ENCODE measurements at regions not wholly inside any gene's neighbourhood (a gene's known extent, or its start where the extent isn't known, plus 50 kb on each side); places are given as distances from the start of the nearest gene placed in this dataset.
A peak's percentile ranks its signal among the peaks of the same experiment; 100 is the strongest.

DNA sequence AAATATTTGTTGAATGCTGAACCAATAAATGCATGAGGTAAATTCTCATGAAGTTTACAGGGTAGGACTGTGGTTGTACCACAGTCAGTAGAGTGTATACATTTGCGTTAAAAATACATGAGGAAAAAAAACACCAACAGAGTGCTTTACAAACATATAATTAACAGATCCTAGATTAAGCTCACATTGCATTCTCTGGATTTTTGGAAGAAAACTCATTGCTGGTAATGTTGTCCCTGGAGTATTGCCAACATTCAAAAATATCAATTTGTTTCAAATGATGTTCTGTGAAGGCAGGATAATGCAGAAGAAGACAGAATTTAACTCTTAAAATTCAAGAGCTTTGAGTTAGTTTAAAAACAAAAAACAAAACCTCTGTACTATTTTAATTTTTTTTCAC is 95.5 kb downstream of the MBL2 start:
- TF ChIP-seq ISL1 (CRISPR knock-in tag; IDR thresholded peaks at IDR 0.05): peak; percentile 90
- TF ChIP-seq, protein P1, sequence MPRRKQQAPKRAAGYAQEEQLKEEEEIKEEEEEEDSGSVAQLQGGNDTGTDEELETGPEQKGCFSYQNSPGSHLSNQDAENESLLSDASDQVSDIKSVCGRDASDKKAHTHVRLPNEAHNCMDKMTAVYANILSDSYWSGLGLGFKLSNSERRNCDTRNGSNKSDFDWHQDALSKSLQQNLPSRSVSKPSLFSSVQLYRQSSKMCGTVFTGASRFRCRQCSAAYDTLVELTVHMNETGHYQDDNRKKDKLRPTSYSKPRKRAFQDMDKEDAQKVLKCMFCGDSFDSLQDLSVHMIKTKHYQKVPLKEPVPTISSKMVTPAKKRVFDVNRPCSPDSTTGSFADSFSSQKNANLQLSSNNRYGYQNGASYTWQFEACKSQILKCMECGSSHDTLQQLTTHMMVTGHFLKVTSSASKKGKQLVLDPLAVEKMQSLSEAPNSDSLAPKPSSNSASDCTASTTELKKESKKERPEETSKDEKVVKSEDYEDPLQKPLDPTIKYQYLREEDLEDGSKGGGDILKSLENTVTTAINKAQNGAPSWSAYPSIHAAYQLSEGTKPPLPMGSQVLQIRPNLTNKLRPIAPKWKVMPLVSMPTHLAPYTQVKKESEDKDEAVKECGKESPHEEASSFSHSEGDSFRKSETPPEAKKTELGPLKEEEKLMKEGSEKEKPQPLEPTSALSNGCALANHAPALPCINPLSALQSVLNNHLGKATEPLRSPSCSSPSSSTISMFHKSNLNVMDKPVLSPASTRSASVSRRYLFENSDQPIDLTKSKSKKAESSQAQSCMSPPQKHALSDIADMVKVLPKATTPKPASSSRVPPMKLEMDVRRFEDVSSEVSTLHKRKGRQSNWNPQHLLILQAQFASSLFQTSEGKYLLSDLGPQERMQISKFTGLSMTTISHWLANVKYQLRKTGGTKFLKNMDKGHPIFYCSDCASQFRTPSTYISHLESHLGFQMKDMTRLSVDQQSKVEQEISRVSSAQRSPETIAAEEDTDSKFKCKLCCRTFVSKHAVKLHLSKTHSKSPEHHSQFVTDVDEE (CRISPR knock-in tag; IDR thresholded peaks at IDR 0.05): no peak
- no peak for ATAC-seq

DNA sequence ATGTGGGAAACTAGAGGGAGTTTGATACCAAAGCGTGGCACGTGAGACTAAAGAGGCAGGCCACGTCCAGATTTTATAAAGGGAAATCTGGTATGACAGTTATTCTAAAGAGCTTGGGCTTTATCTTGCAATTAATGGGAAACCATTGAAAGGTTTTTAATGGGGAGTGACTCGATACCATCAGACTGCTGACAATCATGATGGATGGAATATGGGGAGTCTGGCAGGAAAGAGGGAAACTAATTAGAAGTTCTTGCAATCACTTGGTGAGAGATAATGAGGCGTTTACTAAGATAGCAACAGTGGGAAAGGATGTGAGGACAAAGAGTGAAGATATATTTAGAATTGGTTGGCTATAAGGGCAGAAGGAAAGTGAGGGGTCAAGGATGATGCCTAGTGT is 94.0 kb downstream of the MBL2 start:
- ATAC-seq: no peak; the same call in 2 of the 3 replicates
- TF ChIP-seq ISL1 (CRISPR knock-in tag; IDR thresholded peaks at IDR 0.05) (peak; percentile 23; the same call in 1 of the 2 replicates), TOX (CRISPR knock-in tag; IDR thresholded peaks at IDR 0.05; ENCODE audit: borderline replicate concordance) (no peak)

DNA sequence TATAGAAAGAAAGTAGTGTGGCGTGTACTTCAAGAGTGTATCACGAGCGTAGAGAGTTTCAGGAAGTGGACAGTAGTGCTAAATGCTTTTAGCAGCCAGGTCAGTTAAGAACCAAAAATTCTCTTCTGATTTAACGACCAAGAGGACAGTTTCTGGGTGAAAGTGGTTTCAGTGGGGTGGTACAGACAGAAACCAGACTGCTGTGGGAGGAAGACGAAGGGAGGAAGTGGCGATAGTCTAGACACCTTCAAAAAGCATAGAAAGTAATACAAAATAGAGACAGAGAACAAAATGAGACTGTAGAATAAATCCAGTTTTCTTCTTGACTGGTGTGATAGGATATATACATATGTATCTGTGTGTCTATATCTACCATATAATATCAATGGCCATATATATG is 93.5 kb downstream of the MBL2 start:
- TF ChIP-seq ZNF565 (CRISPR knock-in tag; conservative IDR thresholded peaks at IDR 0.05; ENCODE audit: low read depth) (no peak), SNAI2 (CRISPR knock-in tag; IDR thresholded peaks at IDR 0.05) (no peak), TCF4 (CRISPR knock-in tag; IDR thresholded peaks at IDR 0.05; ENCODE audit: borderline replicate concordance) (no peak), RARB (CRISPR knock-in tag; IDR thresholded peaks at IDR 0.05) (no peak), ARNTL (CRISPR knock-in tag; IDR thresholded peaks at IDR 0.05; ENCODE audit: borderline replicate concordance, low read depth) (no peak), ISL1 (CRISPR knock-in tag; IDR thresholded peaks at IDR 0.05) (no peak), TOX (CRISPR knock-in tag; IDR thresholded peaks at IDR 0.05; ENCODE audit: borderline replicate concordance) (no peak), PPARA (CRISPR knock-in tag; IDR thresholded peaks at IDR 0.05; ENCODE audit: borderline replicate concordance) (no peak)
- TF ChIP-seq, protein P2, sequence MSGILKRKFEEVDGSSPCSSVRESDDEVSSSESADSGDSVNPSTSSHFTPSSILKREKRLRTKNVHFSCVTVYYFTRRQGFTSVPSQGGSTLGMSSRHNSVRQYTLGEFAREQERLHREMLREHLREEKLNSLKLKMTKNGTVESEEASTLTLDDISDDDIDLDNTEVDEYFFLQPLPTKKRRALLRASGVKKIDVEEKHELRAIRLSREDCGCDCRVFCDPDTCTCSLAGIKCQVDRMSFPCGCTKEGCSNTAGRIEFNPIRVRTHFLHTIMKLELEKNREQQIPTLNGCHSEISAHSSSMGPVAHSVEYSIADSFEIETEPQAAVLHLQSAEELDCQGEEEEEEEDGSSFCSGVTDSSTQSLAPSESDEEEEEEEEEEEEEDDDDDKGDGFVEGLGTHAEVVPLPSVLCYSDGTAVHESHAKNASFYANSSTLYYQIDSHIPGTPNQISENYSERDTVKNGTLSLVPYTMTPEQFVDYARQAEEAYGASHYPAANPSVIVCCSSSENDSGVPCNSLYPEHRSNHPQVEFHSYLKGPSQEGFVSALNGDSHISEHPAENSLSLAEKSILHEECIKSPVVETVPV (CRISPR knock-in tag; IDR thresholded peaks at IDR 0.05): no peak
- no peak for ATAC-seq

DNA sequence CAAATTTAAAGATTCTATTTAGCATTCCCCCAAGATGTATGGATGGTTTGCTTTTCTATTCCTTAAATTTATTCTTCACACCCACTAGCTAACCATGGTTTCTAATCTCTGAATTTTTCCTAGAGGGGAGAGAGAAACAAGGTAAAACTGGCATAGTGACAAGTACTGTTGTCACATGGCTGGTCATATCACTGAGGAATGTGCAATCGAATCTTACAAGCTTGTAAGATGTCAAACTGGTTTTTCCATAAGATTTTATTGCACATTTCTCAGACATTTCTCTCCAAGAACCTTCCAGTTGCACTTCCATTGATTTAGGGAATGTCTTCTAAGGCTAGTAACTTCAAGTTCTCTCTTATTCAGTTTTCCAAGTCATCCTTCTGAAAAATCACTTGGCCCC is 89.8 kb downstream of the MBL2 start:
- TF ChIP-seq ZNF565 (CRISPR knock-in tag; conservative IDR thresholded peaks at IDR 0.05; ENCODE audit: low read depth): no peak
- TF ChIP-seq, protein P3, sequence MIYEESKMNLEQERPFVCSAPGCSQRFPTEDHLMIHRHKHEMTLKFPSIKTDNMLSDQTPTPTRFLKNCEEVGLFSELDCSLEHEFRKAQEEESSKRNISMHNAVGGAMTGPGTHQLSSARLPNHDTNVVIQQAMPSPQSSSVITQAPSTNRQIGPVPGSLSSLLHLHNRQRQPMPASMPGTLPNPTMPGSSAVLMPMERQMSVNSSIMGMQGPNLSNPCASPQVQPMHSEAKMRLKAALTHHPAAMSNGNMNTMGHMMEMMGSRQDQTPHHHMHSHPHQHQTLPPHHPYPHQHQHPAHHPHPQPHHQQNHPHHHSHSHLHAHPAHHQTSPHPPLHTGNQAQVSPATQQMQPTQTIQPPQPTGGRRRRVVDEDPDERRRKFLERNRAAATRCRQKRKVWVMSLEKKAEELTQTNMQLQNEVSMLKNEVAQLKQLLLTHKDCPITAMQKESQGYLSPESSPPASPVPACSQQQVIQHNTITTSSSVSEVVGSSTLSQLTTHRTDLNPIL (CRISPR knock-in tag; IDR thresholded peaks at IDR 0.05; ENCODE audit: low read depth): no peak
- no peak for TF ChIP-seq ZFP30 (CRISPR knock-in tag; IDR thresholded peaks at IDR 0.05)
- TF ChIP-seq, protein P1 (CRISPR knock-in tag; IDR thresholded peaks at IDR 0.05): no peak
- ATAC-seq: no peak

DNA sequence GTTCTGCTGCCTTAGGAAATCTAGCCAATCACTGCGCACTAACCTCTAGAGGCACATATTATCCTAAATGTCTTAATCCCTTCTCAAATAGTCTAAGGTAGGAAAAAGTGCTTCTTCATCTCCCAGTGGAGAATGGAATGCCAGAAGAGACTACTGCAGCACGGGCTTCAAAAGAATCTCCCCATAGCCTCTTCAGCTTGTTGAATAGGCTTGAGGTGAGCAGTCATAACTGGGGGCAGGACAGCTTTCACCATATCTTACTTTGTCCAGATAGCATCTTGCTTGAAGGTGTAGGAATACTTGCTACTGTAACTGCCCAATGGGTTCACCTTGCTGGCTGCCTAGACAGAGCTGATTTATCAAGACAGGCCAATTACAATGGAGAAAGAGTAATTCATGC is 88.8 kb downstream of the MBL2 start:
- TF ChIP-seq ARNTL (CRISPR knock-in tag; IDR thresholded peaks at IDR 0.05; ENCODE audit: borderline replicate concordance, low read depth) (no peak), ZNF70 (CRISPR knock-in tag; IDR thresholded peaks at IDR 0.05) (no peak), ZFP30 (CRISPR knock-in tag; IDR thresholded peaks at IDR 0.05) (no peak), GLIS3 (CRISPR knock-in tag; IDR thresholded peaks at IDR 0.05) (no peak)

DNA sequence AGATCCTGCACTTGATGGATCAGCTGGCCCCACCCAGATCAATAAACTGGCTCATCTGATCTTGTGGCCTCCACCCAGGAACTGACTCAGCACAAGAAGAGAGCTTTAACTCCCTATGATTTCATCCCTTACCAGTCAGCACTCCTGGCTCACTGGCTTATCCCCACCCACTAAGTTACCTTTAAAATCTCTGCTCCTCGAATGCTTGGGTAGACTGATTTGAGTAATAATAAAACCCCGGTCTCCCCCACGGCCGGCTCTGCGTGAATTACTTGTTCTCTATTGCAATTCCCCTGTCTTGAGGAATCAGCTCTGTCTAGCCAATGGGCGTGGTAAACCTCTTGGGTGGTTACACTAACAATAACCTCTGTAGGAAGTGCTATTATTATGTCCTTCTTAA is 83.7 kb downstream of the MBL2 start:
- no peak for ATAC-seq
- TF ChIP-seq ARNTL (CRISPR knock-in tag; IDR thresholded peaks at IDR 0.05; ENCODE audit: borderline replicate concordance, low read depth): no peak
- TF ChIP-seq PPARA (CRISPR knock-in tag; IDR thresholded peaks at IDR 0.05; ENCODE audit: borderline replicate concordance): no peak
- TF ChIP-seq GLIS3 (CRISPR knock-in tag; IDR thresholded peaks at IDR 0.05): no peak
- TF ChIP-seq TCF4 (CRISPR knock-in tag; IDR thresholded peaks at IDR 0.05; ENCODE audit: borderline replicate concordance): no peak
- TF ChIP-seq, protein P4, sequence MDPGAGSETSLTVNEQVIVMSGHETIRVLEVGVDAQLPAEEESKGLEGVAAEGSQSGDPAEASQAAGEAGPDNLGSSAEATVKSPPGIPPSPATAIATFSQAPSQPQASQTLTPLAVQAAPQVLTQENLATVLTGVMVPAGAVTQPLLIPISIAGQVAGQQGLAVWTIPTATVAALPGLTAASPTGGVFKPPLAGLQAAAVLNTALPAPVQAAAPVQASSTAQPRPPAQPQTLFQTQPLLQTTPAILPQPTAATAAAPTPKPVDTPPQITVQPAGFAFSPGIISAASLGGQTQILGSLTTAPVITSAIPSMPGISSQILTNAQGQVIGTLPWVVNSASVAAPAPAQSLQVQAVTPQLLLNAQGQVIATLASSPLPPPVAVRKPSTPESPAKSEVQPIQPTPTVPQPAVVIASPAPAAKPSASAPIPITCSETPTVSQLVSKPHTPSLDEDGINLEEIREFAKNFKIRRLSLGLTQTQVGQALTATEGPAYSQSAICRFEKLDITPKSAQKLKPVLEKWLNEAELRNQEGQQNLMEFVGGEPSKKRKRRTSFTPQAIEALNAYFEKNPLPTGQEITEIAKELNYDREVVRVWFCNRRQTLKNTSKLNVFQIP (CRISPR knock-in tag; IDR thresholded peaks at IDR 0.05; ENCODE audit: borderline replicate concordance, low read depth): no peak
- TF ChIP-seq, protein P3 (CRISPR knock-in tag; IDR thresholded peaks at IDR 0.05; ENCODE audit: low read depth): no peak

More for the DNA sequence above, 88.8 kb downstream of the MBL2 start:
- no peak for ATAC-seq
